Activated gamma-delta T cell treated with Interleukin-2 at 50 U/mL for 16 hours (primary cell): ENCODE measurements at regions not wholly inside any gene's neighbourhood (a gene's known extent, or its start where the extent isn't known, plus 50 kb on each side); places are given as distances from the start of the nearest gene placed in this dataset.

Experiments
- DNase-seq: peaks from one replicate; pipeline ENCODE4 v3.0.0-alpha.2; 2020

DNA sequence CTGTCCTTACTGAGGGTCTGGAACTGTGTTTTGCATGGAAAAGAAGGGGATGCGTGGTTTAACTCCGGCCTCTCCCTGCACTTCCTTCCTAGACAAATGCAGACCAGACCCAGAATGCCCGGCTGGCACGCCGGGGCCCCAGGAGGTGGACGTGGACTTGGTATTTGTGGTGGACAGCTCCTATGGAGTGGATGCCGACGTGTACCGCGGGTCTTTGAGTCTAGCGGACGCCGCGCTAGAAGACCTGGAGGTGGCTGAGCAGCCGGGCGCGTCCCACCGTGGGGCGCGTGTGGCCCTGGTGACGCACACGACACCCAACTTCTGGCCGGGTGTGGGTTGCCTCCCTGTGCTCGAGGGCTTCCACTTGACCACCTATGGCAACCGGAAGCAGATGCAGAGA is 81.8 kb upstream of the COL6A5 start:
- no peak for DNase-seq

DNA sequence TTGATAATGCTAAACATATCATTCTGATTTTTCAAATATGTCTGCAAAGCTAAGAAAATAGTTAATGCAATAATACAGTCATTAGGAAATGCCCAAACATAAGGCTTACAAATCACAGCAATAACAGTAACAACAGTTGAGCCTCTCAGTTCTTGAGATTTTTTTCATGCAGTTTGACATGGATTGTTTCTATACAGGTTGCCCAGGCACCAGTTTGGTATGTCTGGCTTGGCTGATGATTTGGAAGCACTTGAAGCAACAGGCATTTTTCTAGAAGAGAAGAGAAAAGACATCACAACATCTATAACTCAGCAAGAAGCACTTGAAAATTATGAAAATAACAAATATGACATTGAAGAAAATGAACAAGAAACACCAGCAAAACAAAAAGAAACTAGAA is 78.7 kb upstream of the COL6A5 start:
- no peak for DNase-seq

DNA sequence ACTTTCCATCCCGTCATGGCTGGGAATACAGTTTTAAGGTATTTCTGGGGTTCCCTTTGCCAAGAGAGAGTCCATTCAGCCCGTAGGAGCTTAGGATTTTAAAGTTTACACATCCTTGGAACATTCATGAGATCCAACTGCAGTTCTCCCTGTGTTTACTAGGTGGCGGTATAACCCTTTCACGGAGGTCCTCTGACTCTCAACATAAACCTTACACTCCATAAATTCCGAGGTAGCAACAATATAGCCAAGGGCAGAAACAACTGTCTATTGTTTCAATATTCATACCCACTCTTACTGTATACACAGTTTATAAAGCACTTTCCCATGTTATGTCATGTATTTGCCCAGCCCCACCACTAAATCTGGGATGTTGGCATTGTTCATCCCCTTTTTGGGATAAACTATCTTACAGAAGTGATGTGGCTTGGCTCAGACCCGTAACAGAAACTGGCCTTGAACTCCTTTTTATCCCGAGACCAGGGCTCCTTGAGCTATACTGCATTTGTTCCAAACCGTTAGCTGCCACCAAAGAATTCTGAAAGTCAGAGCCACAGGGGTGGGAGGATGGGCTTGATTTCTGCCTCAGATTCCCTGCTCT is 69.2 kb upstream of the COL6A5 start:
- DNase-seq, result no peak

DNA sequence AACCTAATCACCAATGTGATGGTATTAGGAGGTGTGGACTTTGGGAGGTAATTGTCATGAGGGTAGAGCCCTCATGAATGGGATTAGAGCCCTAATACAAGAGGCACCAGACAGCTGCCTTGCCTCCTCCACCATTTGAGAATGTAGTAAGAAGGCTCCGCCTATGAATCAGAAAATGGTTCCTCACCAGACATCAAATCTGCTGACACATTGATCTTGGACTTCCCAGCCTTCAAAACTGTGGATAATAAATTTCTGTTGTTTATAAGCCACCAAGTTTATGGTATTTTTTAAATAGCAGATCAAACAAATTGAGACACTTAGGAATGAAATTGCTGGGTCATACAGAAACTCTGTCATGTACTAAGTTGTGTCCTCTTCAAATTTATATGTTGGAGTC is 56.8 kb upstream of the COL6A5 start:
- no peak for DNase-seq

DNA sequence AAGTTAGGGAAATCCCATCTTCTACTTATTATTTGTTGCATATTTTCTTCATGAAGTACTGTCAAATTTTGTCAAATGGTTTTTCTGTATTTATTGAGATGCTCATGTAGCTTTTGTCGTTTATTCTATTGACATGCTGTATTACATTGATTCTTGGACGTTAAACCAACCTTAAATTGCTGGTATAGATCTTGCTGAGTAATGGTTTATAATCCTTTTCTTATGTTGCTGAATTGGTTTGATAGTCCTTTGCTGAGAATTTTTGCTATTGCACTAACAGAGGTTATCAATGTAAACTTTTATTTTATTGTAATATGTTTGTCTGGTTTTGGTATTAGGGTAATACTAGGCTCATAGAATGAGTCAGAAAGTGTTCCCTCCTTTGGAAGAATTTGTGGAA is 54.3 kb upstream of the COL6A5 start:
- DNase-seq, result no peak

DNA sequence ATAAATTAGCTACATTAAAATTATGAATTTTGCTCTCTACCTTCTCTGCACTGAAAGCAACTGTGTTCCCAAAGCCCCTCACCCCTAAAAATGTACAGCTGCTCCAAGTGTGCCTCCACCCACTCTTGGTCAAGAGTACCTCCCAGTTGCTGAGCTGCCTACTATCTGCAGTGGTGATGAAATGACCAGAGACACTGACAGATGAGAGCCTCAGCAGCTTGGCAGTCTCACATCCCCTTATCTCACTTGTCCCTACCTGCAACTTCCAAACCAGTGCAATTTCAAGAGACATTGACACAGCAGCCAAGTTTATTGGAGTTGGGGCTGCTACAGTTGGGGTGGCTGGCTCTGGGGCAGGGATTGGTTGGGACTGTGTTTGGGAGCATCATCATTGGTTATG is 52.2 kb upstream of the COL6A5 start:
- no peak for DNase-seq
